M059J (cell line): ENCODE measurements at regions not wholly inside any gene's neighbourhood (a gene's known extent, or its start where the extent isn't known, plus 50 kb on each side); places are given as distances from the start of the nearest gene placed in this dataset.

Experiments used
- DNase-seq: peaks from one replicate; pipeline ENCODE4 v3.0.0-alpha.2; 2012; ENCODE audit warnings: low read depth

GRCh38 chr2:126558029-126558428 is 97.9 kb upstream of the GYPC start:
- no peak for DNase-seq

DNA sequence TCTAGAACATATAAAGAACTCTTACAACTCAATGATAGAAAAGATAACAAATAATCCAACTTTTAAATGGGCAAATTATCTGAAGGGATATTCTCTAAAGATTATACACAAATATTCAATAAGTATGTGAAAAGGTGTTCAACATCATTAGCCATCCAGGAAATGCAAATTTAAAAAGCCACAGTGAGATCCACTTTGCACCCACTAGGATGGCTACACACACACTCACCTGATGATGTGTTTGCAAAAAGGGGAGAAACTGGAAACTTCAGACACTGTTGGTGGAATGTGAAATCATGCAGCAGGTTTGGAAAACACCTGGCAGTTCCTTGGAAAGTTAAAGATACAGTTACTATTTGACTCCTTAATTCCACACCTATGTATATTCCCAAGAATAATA is 87.2 kb upstream of the GYPC start:
- no peak for DNase-seq

- no peak for DNase-seq
Observed at GRCh38 chr2:126571403-126571802, 84.6 kb upstream of the GYPC start.

DNA sequence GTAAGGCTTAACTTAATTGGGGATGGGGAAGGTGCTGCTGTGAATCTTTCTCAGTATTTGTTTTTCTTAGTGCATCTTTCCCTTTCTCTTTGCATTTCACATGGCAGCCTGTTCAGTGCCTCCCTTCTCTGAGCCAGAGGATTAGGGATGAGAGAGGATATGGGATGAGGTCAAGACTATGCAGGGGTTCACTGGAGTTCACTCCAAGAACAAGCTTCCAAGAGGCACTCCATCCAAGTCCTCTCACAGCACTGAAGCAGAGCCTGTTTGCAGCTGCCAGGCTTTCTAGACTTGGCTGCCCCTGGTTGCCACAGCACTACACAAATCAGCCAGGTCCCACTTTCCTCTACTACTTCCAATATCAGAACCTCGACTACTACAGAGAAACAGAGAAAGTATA is 80.3 kb upstream of the GYPC start:
- no peak for DNase-seq

DNA sequence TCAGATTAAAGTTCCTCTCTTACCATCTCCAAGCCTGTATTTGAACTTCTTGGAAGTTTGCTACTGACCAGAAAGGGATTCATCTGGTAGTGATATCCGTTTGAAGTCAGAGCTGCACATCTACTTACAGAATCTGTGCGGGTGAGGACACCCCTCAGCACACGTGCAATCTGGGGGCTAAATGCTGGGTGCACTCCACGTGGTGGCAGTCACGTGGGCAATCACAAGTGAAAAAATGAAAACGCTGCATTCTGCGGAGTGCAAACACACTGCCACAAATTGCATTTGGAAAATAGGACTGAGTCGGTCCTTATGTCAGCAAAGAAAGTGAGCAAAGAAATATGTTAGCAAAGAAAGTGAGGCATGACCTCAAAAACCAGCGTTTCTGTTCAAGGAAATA is 76.1 kb upstream of the GYPC start:
- DNase-seq = no peak

DNA sequence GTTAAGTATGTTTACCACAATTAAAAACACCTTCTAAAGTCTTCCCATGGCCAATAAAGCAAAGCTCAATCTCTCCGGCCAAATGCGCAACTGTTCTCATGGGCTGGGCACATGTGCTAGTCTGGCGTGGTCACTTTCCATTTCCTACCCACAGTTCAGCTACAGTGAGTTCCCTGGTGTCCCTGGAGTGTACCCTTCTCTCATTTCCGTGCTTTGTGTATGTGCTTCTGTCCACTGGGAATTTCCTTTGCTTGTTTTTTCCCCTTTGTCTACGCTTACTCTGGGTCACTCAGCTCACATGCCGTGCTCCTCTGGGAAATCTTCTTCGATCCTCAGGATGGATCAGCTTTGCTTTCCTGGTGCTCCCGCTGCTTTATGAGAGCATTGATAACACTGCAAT is 69.6 kb upstream of the GYPC start:
- DNase-seq = no peak

DNA sequence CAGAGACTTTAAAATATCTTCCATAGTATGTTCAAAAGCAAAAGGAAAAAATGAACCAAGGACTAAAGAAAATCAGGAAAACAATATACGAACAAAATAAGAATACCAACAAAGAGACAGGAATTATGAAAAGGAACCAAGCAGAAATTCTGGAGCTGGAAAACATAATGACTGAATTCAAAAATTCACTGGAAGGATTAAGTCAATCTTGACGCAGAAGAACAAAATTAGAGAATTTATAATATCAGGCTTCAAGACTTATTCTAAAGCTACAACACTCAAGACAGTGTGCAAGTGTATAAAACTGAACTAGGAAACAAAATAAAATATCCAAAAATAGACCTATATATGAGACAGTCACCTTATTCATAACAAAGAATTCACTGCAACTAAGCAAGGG is 56.9 kb upstream of the GYPC start:
- DNase-seq = no peak

DNA sequence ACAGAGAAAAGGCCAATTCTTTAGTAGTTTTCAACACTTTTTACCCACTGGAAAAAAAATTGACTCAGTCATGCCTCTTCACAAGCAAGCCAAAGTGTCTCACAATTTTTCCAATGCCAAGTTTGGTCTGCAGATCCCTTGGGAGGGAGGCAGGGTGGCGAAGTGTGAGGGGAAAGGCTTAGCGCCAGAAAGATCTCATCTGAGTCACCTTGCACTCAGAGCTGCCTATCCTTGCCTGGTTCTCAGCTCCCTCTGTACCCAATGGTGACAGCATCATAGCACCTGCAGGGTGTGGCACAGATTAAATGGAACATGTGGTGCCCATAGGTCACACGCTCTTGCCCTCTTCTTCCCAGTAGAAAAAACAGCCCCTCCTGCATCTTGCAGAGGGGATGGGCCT is 55.2 kb upstream of the GYPC start:
- DNase-seq = no peak

GRCh38 chr2:126602334-126602733 is 53.6 kb upstream of the GYPC start:
- DNase-seq = no peak
